HG03442 (cell line): ENCODE measurements at regions not wholly inside any gene's neighbourhood (a gene's known extent, or its start where the extent isn't known, plus 50 kb on each side); places are given as distances from the start of the nearest gene placed in this dataset.
A peak's percentile ranks its signal among the peaks of the same experiment; 100 is the strongest.

Experiments
- ATAC-seq: cut with Tn5 transposase; IDR thresholded peaks from one replicate; pipeline ENCODE4 v1.9.1; 2021; ENCODE audit warnings: mild to moderate bottlenecking, moderate library complexity; ENCODE audit not compliant: unreplicated experiment

- ATAC-seq = no peak
These were observed 289.3 kb downstream of the BCOR start for GRCh38 chrX:39808471-39808917.

DNA sequence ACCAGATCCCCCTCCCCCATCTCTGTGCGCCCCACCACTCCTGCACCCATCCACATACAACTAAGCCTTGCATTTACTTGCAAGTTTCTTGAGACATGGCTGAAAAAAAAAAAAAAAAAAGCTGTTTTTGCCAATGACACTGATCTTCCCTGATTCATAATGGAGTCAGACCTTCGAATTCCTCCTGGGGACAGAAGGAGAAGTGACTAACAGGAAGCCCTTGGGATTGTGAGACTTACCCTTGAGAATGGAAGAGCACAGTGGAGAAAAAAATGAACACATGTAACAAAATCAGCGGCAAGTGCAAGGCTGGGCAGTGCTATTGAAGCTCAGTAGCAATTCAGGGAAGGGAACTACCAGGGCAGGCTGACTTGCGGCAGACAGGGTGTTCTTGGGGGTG, 288.4 kb downstream of the BCOR start:
- ATAC-seq = no peak

GRCh38 chrX:39810901-39811300, 286.9 kb downstream of the BCOR start:
- no peak for ATAC-seq

- no peak for ATAC-seq
These were observed 286.4 kb downstream of the BCOR start for GRCh38 chrX:39811376-39811775.

DNA sequence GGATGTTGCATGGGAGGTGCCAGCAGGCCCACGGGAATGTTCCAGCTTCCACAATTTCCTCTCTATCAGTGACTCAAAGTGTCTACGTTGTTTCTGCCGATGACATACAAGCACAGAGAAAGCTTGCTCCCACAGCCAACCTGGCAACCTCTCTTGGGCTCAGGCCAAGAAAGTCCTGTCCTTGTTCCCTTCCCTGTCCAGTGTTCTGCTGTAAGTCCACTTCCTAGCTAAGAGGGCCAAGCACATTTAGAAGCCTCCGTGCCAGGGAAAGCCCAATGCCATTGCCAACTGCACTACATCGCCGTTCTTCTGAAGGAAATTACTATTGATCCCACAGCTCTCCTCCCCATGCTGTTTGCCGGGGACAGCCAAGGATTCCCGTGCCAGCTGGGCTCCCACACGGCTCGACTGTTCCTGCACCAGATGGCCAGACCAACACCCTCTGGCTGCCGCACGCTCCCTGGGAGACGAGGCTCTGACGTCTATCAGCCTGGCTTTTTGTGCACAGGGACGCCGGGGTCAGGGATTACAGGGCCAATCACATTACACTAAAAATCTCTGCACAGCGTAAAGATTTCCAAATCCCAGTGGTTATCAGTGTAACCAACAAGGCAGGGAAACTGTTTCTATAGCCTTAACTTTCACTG, 284.0 kb downstream of the BCOR start:
- ATAC-seq = no peak

GRCh38 chrX:39814391-39814790, 283.4 kb downstream of the BCOR start:
- ATAC-seq = no peak

- peak; percentile 59 for ATAC-seq
These were observed 282.1 kb downstream of the BCOR start for GRCh38 chrX:39815631-39816030.

- no peak for ATAC-seq
These were observed 280.7 kb downstream of the BCOR start for GRCh38 chrX:39816871-39817731.

DNA sequence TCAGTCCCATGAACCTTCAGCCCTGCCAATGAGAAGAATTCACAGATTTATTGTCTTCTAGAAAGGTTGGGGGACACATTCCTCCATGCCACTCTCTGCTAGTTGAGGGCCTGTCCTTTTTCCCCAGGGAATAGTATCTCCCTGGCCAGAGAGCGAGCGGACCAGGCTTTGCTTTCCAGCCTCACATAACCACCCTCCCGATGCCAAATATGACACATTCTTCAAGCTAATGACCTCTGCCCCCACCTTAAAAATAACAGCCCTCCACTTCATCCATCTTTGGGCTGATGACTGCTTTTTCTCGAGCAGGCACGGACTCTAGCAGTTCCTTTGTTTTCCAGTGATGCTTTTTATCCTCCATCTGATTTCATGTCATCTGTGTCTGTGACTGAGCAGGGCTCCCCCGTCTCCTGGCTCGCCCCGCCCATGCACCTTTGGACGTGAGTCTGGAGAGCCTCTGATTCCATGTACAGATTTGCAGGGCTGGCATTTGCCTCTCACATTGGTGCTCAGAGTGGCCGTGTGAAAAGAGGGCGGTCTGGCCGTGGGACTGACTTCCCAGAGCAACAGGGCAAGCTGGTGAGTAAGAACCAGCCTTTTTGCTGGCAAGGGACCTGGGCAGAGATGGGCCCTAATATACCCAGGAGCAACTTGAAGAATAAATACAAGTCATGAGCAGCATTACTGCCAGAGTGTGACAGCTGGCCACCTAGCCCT, 279.8 kb downstream of the BCOR start:
- no peak for ATAC-seq

GRCh38 chrX:39818750-39819149, 279.0 kb downstream of the BCOR start:
- ATAC-seq = no peak

DNA sequence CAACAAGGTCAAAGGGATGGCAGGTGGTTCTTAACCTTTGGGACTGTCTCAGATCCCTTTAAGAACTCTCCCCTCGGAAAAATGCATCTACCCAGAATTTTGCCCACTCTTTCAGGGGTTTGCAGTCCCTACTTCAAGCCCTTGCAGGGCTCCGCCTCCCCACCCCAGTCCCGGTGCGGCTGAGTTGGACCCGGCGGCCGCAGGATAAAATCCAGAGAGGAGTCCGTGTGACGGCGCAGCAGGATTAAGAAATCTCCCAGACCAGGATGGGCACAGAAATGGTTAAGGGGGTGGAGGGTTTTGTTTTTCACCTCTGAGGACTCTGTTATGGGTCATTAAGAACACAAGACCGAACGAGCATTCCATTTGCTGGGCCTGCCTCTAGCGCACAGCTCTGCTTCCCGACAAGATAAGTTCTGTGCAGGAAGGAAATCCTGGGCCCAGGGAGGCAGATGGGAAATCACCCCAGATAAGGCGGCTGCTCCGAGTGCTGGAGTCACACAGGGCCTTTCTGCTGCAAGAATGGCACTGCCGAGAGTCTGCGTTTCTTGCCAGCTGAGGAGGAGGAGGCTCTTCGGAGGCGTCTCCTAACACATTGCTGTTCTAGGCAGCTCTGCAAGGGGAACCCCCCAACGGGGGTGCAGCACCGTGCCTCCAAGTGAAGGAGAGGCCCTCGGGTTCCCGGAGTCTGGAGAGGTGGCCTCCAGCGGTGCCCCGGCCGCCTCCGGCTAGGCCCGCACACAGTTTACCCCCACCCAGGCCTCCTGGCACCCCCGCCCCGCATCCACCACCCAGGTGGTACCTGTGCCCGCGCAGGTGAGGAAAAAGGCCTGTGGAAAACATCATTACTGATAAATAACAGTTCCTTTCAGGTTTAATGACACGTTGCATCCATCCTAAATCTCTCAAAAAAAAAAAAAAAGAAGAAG, 277.6 kb downstream of the BCOR start:
- ATAC-seq = no peak

- no peak for ATAC-seq
These were observed 276.6 kb downstream of the BCOR start for GRCh38 chrX:39820938-39821708.

GRCh38 chrX:39821709-39822095, 276.1 kb downstream of the BCOR start:
- no peak for ATAC-seq

DNA sequence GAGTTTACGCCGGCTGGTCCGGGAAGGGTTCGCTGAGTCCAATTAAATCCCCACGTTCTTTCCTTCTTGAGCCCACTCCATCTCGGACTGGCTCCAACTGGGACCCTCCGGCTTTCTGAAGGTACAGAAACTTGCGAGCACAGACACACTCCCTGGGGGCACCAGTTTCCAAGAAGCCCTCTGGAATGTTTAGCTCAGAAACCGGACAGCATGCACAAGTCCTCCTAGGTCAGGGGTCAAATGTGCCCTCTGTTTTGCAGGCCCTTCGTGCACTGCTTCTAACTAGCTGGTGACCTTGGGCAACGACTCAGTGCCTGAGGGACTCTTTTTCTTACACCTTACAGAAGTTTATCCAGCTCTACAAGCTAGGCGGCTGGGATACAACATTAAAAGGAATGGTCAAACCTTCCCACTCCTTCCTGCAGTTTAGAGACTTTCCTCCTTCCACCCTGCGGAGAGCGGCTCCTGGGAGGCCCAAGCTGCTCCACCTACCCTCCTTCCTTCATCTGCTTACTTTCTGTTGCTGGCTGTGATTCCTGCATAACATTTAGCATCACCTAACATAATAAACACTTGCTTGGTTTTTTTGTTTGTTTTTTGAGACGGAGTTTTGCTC, 275.5 kb downstream of the BCOR start:
- ATAC-seq = no peak

DNA sequence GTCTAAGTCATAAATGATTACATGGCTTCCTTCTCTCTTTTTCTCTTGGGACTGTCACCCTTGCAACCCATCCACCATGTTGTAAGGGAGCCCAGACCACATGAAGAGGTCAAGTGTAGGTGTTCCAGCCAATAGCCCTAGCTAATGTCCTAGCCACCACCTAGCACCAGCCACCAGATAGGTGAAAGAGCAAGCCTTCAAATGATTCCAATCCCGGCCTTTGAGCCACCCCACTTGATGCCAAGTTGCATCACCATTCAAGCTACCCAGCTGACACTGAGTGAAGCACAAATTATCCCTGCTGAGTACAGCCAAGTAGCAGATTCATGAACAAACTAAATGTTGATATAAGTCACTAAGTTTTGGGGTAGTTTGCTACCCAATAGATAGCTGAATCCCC, 274.3 kb downstream of the BCOR start:
- ATAC-seq = no peak

- ATAC-seq = no peak
These were observed 273.9 kb downstream of the BCOR start for GRCh38 chrX:39823854-39824253.

- ATAC-seq = no peak
These were observed 270.8 kb downstream of the BCOR start for GRCh38 chrX:39826813-39827543.

GRCh38 chrX:39827951-39828350, 269.8 kb downstream of the BCOR start:
- ATAC-seq = peak; percentile 63

GRCh38 chrX:39828971-39829370, 268.8 kb downstream of the BCOR start:
- ATAC-seq = no peak
